ENCODE measurements at regions not wholly inside any gene's neighbourhood (a gene's known extent, or its start where the extent isn't known, plus 50 kb on each side); places are given as distances from the start of the nearest gene placed in this dataset.

DNA sequence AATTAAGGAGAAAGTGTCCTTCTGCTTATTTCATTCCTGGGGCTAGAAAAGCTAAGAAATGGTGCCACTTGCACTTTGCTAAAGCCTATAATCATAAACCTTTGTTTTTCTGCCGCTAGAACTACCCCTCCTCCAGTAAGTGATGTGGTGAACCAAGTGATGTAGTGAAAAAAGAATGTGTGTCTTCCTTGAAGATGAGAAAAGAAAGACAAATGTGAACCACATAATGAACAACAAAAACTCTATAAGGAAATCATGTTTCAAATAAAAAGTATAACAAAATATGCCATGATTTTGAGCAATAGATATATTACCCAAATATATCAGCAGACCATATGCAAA is 179.0 kb upstream of the SGCD start:
- no peaks in the 10 kb centered on the region for H3K36me3 ChIP-seq (ENCODE audit: low read length)
- H3K9me3 ChIP-seq (ENCODE audit: insufficient read depth, low read length): no peaks in the 10 kb centered on the region
- no peak overlapping the region for H3K27ac ChIP-seq (ENCODE audit: low read depth, low read length)
- no peak overlapping the region for H3K4me3 ChIP-seq (ENCODE audit: insufficient read depth, low read length, poor library complexity, severe bottlenecking)
- no peaks in the 10 kb centered on the region for H3K27me3 ChIP-seq (ENCODE audit: low read length)
- H2AFZ ChIP-seq (ENCODE audit: low read depth, low read length, severe bottlenecking): no peak overlapping the region
- H3F3A ChIP-seq (ENCODE audit: insufficient read depth): no peaks in the 10 kb centered on the region
- H3K4me2 ChIP-seq (ENCODE audit: low read depth, low read length, poor library complexity, severe bottlenecking): no peak overlapping the region
- no peaks in the 10 kb centered on the region for H3K9me2 ChIP-seq (replicated peaks; ENCODE audit: insufficient read depth, low read length)
- no peaks in the 10 kb centered on the region for H4K20me1 ChIP-seq (ENCODE audit: low read depth, low read length)
- H3K79me2 ChIP-seq (ENCODE audit: insufficient read depth, low read length): no peaks in the 10 kb centered on the region
- TF ChIP-seq EZH2phosphoT487 (conservative IDR thresholded peaks at IDR 0.05; ENCODE audit: low read length): no peak
- TF ChIP-seq, protein P1, sequence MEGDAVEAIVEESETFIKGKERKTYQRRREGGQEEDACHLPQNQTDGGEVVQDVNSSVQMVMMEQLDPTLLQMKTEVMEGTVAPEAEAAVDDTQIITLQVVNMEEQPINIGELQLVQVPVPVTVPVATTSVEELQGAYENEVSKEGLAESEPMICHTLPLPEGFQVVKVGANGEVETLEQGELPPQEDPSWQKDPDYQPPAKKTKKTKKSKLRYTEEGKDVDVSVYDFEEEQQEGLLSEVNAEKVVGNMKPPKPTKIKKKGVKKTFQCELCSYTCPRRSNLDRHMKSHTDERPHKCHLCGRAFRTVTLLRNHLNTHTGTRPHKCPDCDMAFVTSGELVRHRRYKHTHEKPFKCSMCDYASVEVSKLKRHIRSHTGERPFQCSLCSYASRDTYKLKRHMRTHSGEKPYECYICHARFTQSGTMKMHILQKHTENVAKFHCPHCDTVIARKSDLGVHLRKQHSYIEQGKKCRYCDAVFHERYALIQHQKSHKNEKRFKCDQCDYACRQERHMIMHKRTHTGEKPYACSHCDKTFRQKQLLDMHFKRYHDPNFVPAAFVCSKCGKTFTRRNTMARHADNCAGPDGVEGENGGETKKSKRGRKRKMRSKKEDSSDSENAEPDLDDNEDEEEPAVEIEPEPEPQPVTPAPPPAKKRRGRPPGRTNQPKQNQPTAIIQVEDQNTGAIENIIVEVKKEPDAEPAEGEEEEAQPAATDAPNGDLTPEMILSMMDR (IDR thresholded peaks at IDR 0.05; ENCODE audit: insufficient read depth, low read length, poor library complexity, severe bottlenecking): no peak
- no peak overlapping the region for H3K9ac ChIP-seq (ENCODE audit: low read length)

DNA sequence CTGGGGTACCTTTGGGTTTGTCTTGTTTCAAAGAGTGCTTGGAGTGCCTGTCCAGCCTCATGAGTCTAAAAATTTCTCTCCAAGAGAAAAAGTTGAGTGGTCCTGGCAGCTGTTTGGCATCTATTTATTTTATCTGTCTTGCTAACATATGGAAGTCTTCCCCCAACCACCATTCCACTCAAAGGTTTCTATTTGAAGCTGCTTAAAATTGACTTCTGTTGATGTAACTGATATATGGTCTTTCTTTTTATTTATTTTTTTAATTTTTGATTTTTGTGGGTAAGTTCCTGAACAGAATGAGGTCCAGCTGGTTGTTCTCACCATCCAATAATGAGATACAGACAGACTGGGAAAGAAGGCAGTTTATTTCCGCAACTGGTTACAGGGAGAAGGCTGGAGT is 178.7 kb upstream of the SGCD start:
- H3K27ac ChIP-seq (ENCODE audit: low read depth, low read length): no peak overlapping the region
- TF ChIP-seq, protein P1 (IDR thresholded peaks at IDR 0.05; ENCODE audit: insufficient read depth, low read length, poor library complexity, severe bottlenecking): no peak
- TF ChIP-seq EZH2phosphoT487 (conservative IDR thresholded peaks at IDR 0.05; ENCODE audit: low read length): no peak
- no peak overlapping the region for H3K4me3 ChIP-seq (ENCODE audit: insufficient read depth, low read length, poor library complexity, severe bottlenecking)
- H3F3A ChIP-seq (ENCODE audit: insufficient read depth): no peaks in the 10 kb centered on the region
- no peaks in the 10 kb centered on the region for H3K79me2 ChIP-seq (ENCODE audit: insufficient read depth, low read length)
- no peaks in the 10 kb centered on the region for H3K36me3 ChIP-seq (ENCODE audit: low read length)
- H3K9ac ChIP-seq (ENCODE audit: low read length): no peak overlapping the region
- H2AFZ ChIP-seq (ENCODE audit: low read depth, low read length, severe bottlenecking): no peak overlapping the region
- no peaks in the 10 kb centered on the region for H3K9me3 ChIP-seq (ENCODE audit: insufficient read depth, low read length)
- no peaks in the 10 kb centered on the region for H3K9me2 ChIP-seq (replicated peaks; ENCODE audit: insufficient read depth, low read length)
- no peak overlapping the region for H3K4me2 ChIP-seq (ENCODE audit: low read depth, low read length, poor library complexity, severe bottlenecking)
- H4K20me1 ChIP-seq (ENCODE audit: low read depth, low read length): no peaks in the 10 kb centered on the region
- H3K27me3 ChIP-seq (ENCODE audit: low read length): no peaks in the 10 kb centered on the region

DNA sequence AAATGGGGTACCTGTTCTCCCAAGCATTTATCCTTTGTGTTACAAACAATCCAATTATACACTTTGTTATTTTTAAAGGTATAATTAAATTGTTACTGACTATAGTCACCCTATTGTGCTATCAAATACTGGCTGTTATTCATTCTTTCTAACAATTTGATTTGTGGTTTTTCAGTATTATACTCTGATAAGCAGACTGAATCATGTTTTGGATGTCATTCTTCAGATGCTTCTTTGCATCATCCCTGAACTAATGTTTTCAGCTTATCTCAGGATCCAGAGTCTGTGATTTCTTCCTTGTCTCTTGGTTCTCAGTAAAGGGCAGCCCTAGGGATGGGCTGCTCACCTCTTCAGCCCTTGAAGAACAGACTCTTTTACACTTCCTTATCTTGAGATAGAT is 177.8 kb upstream of the SGCD start:
- Histone ChIP-seq H3K36me3 (ENCODE audit: low read length) (no peaks in the 10 kb centered on the region), H4K20me1 (ENCODE audit: low read depth, low read length) (no peaks in the 10 kb centered on the region), H3K27ac (ENCODE audit: low read depth, low read length) (no peak overlapping the region), H3K9me3 (ENCODE audit: insufficient read depth, low read length) (no peaks in the 10 kb centered on the region), H2AFZ (ENCODE audit: low read depth, low read length, severe bottlenecking) (no peak overlapping the region), H3K4me2 (ENCODE audit: low read depth, low read length, poor library complexity, severe bottlenecking) (no peak overlapping the region), H3F3A (ENCODE audit: insufficient read depth) (no peaks in the 10 kb centered on the region), H3K9me2 (replicated peaks; ENCODE audit: insufficient read depth, low read length) (no peaks in the 10 kb centered on the region), H3K4me3 (ENCODE audit: insufficient read depth, low read length, poor library complexity, severe bottlenecking) (no peak overlapping the region), H3K9ac (ENCODE audit: low read length) (no peak overlapping the region), H3K27me3 (ENCODE audit: low read length) (no peaks in the 10 kb centered on the region), H3K79me2 (ENCODE audit: insufficient read depth, low read length) (no peaks in the 10 kb centered on the region)
- no peak for TF ChIP-seq EZH2phosphoT487 (conservative IDR thresholded peaks at IDR 0.05; ENCODE audit: low read length)
- TF ChIP-seq, protein P1 (IDR thresholded peaks at IDR 0.05; ENCODE audit: insufficient read depth, low read length, poor library complexity, severe bottlenecking): no peak

DNA sequence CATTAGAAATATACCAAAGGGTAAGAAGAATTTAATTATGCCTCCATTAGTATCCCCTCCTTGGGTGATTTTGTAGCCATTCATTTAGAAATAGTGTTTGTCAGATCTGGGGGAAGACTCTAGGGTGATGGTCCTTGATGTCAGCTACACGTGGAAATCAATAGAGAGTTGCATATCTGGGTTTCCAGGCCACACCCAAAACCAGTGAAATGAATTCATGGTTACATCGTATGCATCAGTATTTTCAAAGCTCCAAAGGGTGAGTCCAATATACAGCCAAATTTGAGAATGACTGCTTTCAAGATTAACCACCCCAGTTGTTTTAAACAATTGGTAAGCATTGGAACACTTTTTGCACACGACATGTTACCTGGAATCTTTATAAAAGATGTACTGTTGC is 173.4 kb upstream of the SGCD start:
- Histone ChIP-seq H3K4me2 (ENCODE audit: low read depth, low read length, poor library complexity, severe bottlenecking) (no peak overlapping the region), H3F3A (ENCODE audit: insufficient read depth) (no peaks in the 10 kb centered on the region), H3K4me3 (ENCODE audit: insufficient read depth, low read length, poor library complexity, severe bottlenecking) (no peak overlapping the region), H3K9me2 (replicated peaks; ENCODE audit: insufficient read depth, low read length) (no peaks in the 10 kb centered on the region), H3K27ac (ENCODE audit: low read depth, low read length) (no peak overlapping the region), H3K9ac (ENCODE audit: low read length) (no peak overlapping the region), H3K36me3 (ENCODE audit: low read length) (no peaks in the 10 kb centered on the region), H2AFZ (ENCODE audit: low read depth, low read length, severe bottlenecking) (no peak overlapping the region), H3K79me2 (ENCODE audit: insufficient read depth, low read length) (no peaks in the 10 kb centered on the region), H3K27me3 (ENCODE audit: low read length) (no peaks in the 10 kb centered on the region), H4K20me1 (ENCODE audit: low read depth, low read length) (no peaks in the 10 kb centered on the region), H3K9me3 (ENCODE audit: insufficient read depth, low read length) (no peaks in the 10 kb centered on the region)
- TF ChIP-seq EZH2phosphoT487 (conservative IDR thresholded peaks at IDR 0.05; ENCODE audit: low read length): no peak
- TF ChIP-seq, protein P1 (IDR thresholded peaks at IDR 0.05; ENCODE audit: insufficient read depth, low read length, poor library complexity, severe bottlenecking): no peak
